WERI-Rb-1 (cell line): ENCODE measurements at regions not wholly inside any gene's neighbourhood (a gene's known extent, or its start where the extent isn't known, plus 50 kb on each side); places are given as distances from the start of the nearest gene placed in this dataset.

Experiments
- DNase-seq: peaks from one replicate; pipeline ENCODE4 v3.0.0-alpha.2; 2020
- H3K27ac ChIP-seq: fragments of 250-450 bp; sonication (Bioruptor Pico); 2 replicates; pipeline ENCODE4 v1.5.1; 2020; ENCODE audit warnings: mild to moderate bottlenecking, moderate library complexity
- H3K27me3 ChIP-seq: fragments of 250-450 bp; sonication (Bioruptor Pico); 2 replicates; pipeline ENCODE4 v1.5.1; 2021; ENCODE audit warnings: mild to moderate bottlenecking, low read depth, moderate library complexity; ENCODE audit not compliant: insufficient read depth, severe bottlenecking
- H3K36me3 ChIP-seq: fragments of 250-450 bp; sonication (Bioruptor Pico); 2 replicates; pipeline ENCODE4 v1.5.1; 2020; ENCODE audit warnings: mild to moderate bottlenecking, moderate library complexity
- H3K4me3 ChIP-seq: 2 replicates; pipeline ENCODE4 v1.5.1; 2011; ENCODE audit warnings: low read depth, mild to moderate bottlenecking, control low read depth, low read length
- H3K9me3 ChIP-seq: fragments of 250-450 bp; sonication (Bioruptor Pico); 2 replicates; pipeline ENCODE4 v1.5.1; 2021; ENCODE audit warnings: mild to moderate bottlenecking, moderate library complexity; ENCODE audit not compliant: severe bottlenecking
- CTCF ChIP-seq: IDR thresholded peaks from 2 replicates; pipeline ENCODE4 v1.5.1; 2011; ENCODE audit warnings: low read depth, mild to moderate bottlenecking, control low read depth, inconsistent platforms, low read length

GRCh38 chr9:89792189-89793123 is 187.6 kb downstream of the GADD45G start:
- Histone ChIP-seq H3K27me3 (no peaks in the 10 kb centered on the region), H3K9me3 (no peaks in the 10 kb centered on the region), H3K36me3 (no peaks in the 10 kb centered on the region), H3K4me3 (no peak overlapping the region), H3K27ac (no peak overlapping the region)
- TF ChIP-seq CTCF = no peak
- no peak for DNase-seq

- Histone ChIP-seq H3K36me3 (no peaks in the 10 kb centered on the region), H3K4me3 (no peak overlapping the region), H3K9me3 (no peaks in the 10 kb centered on the region), H3K27me3 (no peaks in the 10 kb centered on the region), H3K27ac (no peak overlapping the region)
- TF ChIP-seq CTCF = no peak
- no peak for DNase-seq
Measured at GRCh38 chr9:89793124-89793495, 188.3 kb downstream of the GADD45G start.

GRCh38 chr9:89793551-89793950 is 188.7 kb downstream of the GADD45G start:
- no peak for DNase-seq
- Histone ChIP-seq H3K27ac (no peak overlapping the region), H3K36me3 (no peaks in the 10 kb centered on the region), H3K4me3 (no peak overlapping the region), H3K27me3 (no peaks in the 10 kb centered on the region), H3K9me3 (no peaks in the 10 kb centered on the region)
- TF ChIP-seq CTCF = no peak

- no peak for TF ChIP-seq CTCF
- no peak for DNase-seq
Measured at GRCh38 chr9:89794918-89795317, 190.1 kb downstream of the GADD45G start.

GRCh38 chr9:89795538-89796195 is 190.9 kb downstream of the GADD45G start:
- Histone ChIP-seq H3K36me3 (no peaks in the 10 kb centered on the region), H3K4me3 (no peak overlapping the region), H3K9me3 (no peaks in the 10 kb centered on the region), H3K27ac (no peak overlapping the region), H3K27me3 (no peaks in the 10 kb centered on the region)
- TF ChIP-seq CTCF = no peak
- no peak for DNase-seq

More at GRCh38 chr9:89794918-89795317, 190.1 kb downstream of the GADD45G start:
- Histone ChIP-seq H3K9me3 (no peaks in the 10 kb centered on the region), H3K36me3 (no peaks in the 10 kb centered on the region), H3K27me3 (no peaks in the 10 kb centered on the region), H3K4me3 (no peak overlapping the region), H3K27ac (no peak overlapping the region)
